ENCODE measurements at regions not wholly inside any gene's neighbourhood (a gene's known extent, or its start where the extent isn't known, plus 50 kb on each side); places are given as distances from the start of the nearest gene placed in this dataset.

DNA sequence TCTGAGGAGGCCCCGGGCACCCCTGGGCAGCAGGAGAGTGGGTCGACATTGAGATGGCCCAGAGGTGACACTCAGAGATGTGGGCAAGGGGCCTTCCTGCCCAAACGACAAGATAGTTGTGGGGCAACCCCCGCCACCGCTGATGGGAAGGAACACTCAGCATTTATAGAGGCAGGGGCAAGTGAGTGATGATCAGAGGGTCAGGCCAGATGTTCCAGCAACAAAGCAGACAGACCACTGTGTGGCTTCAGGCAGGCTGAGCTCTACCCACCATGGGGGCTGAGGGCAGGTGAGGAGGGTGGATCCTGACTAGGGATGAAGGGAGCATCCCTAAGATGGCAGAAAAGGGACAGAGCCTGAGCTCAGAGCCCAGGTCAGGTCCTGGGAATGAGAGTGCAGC is 362.7 kb downstream of the PTPRU start:
- CTCF ChIA-PET (ENCODE audit: low intra/inter-chr PET ratio, low total read pairs), result no interaction called here
- FAIRE-seq (no peak), DNase-seq (ENCODE audit: low spot score) (no peak), ATAC-seq (no peak)
- intact Hi-C loops (cut with micrococcal nuclease; ENCODE audit: unreplicated experiment) (no loop called here), in situ Hi-C loops (cut with HindIII; ENCODE audit: extremely low pct_ligation_motif_present, low pct_unique_long_range_greater_than_20kb) (no loop called here)
- Histone ChIP-seq H3K27ac (ENCODE audit: extremely low read length, insufficient read depth, low read length) (no peak overlapping the region), H3K9ac (ENCODE audit: insufficient read depth, low read depth, low read length) (no peak overlapping the region), H4K20me1 (ENCODE audit: insufficient read depth, low read length) (no peaks in the 10 kb centered on the region), H3K27me3 (ENCODE audit: control insufficient read depth in 1 of 2, insufficient read depth in 2 of 2, low read length in 2 of 2) (no peaks in the 10 kb centered on the region; a peak in 2 of 5 replicates), H3K4me1 (ENCODE audit: insufficient read depth, low read length) (no peaks in the 10 kb centered on the region), H3K9me3 (ENCODE audit: low read length) (no peaks in the 10 kb centered on the region), H3K4me2 (ENCODE audit: low read depth, low read length) (no peak overlapping the region), H2AFZ (ENCODE audit: low read length) (no peak overlapping the region), H3K36me3 (replicated peaks in 1 of 2; ENCODE audit: control insufficient read depth in 1 of 2, insufficient read depth in 2 of 2, low read length in 2 of 2) (no peaks in the 10 kb centered on the region), H3K79me2 (ENCODE audit: insufficient read depth, low read length) (no peaks in the 10 kb centered on the region), H3K4me3 (replicated peaks in 1 of 3; ENCODE audit: insufficient read depth in 1 of 3, low read depth in 2 of 3, low read length in 3 of 3) (no peak overlapping the region)
- TF ChIP-seq ZSCAN9 (CRISPR knock-in tag; IDR thresholded peaks at IDR 0.05; ENCODE audit: borderline replicate concordance) (no peak), ZNF335 (CRISPR knock-in tag; IDR thresholded peaks at IDR 0.05) (no peak), RORA (CRISPR knock-in tag; IDR thresholded peaks at IDR 0.05) (no peak), ZBTB1 (CRISPR knock-in tag; IDR thresholded peaks at IDR 0.05; ENCODE audit: borderline replicate concordance) (no peak), ZNF20 (CRISPR knock-in tag; IDR thresholded peaks at IDR 0.05) (no peak), ZNF563 (CRISPR knock-in tag; IDR thresholded peaks at IDR 0.05) (no peak), TEAD3 (CRISPR knock-in tag; optimal IDR thresholded peaks at IDR 0.05; ENCODE audit: borderline replicate concordance) (no peak), SP4 (CRISPR knock-in tag; IDR thresholded peaks at IDR 0.05) (no peak), TCF12 (IDR thresholded peaks at IDR 0.05) (no peak), TCF12 (CRISPR knock-in tag; IDR thresholded peaks at IDR 0.05) (no peak)
- TF ChIP-seq, protein P1, sequence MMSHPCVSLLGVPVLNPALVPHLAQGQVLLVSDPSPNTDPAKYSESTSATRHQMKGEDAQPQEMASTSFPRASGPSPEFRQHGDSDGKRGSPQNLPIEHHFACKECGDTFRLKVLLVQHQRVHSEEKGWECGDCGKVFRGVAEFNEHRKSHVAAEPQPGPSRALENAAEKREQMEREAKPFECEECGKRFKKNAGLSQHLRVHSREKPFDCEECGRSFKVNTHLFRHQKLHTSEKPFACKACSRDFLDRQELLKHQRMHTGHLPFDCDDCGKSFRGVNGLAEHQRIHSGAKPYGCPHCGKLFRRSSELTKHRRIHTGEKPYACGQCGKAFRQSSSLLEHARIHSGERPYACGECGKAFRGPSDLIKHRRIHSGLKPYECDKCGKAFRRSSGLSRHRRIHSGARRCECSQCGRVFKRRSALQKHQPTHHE (CRISPR knock-in tag; IDR thresholded peaks at IDR 0.05; ENCODE audit: borderline replicate concordance), result no peak
- 40% methylated on average over 1 of the region's 5 CpGs for WGBS (ENCODE audit: low lambda C conversion rate)
- no TSS peak for BruUV-seq (replicated peaks)
- POLR2A ChIA-PET, result no interaction called here
